Tibial artery (tissue), 4 donors: ENCODE measurements at regions not wholly inside any gene's neighbourhood (a gene's known extent, or its start where the extent isn't known, plus 50 kb on each side); places are given as distances from the start of the nearest gene placed in this dataset.

Source experiments
- DNase-seq, 2 donors: peaks; one replicate each; pipeline ENCODE4 v3.0.0-alpha.2; 2019
- H3K27ac ChIP-seq, 2 donors: fragments of 200-600 bp; sonication (generic) in 1 of 2; 1 replicate in 1 of 2; 2 replicates in 1 of 2; pipeline ENCODE4 v1.5.1; 2018 to 2019; ENCODE audit warnings: mild to moderate bottlenecking in 1 of 2
- H3K27me3 ChIP-seq, 2 donors: fragments of 200-600 bp; sonication (generic) in 1 of 2; one replicate each; pipeline versions ENCODE4 v1.5.1 to v1.6.0; 2016 to 2019
- H3K36me3 ChIP-seq, 3 donors: fragments of 200-600 bp; sonication (generic) in 2 of 3; one replicate each; pipeline ENCODE4 v1.5.1; 2016 to 2019; ENCODE audit warnings: mild to moderate bottlenecking in 2 of 3
- H3K4me1 ChIP-seq, 4 donors: fragments of 200-600 bp; sonication (generic) in 2 of 4; 1 replicate in 3 of 4; 2 replicates in 1 of 4; pipeline ENCODE4 v1.5.1; 2016 to 2019
- H3K4me3 ChIP-seq, 2 donors: fragments of 200-600 bp; sonication (generic) in 1 of 2; 1 replicate in 1 of 2; 2 replicates in 1 of 2; pipeline ENCODE4 v1.5.1; 2018 to 2019; ENCODE audit warnings: mild to moderate bottlenecking in 2 of 2
- H3K9me3 ChIP-seq, 3 donors: fragments of 200-600 bp; sonication (generic) in 1 of 3; one replicate each; pipeline ENCODE4 v1.5.1; 2016 to 2019
- CTCF ChIP-seq, 2 experiments: fragments of 200-600 bp in 1 of 2; fragments of 450-650 bp in 1 of 2; IDR thresholded peaks; one replicate each; pipeline ENCODE4 v1.5.1; 2017 to 2019; ENCODE audit warnings: antibody characterized with exemption in 2 of 2, mild to moderate bottlenecking in 1 of 2, moderate library complexity in 1 of 2
- intact Hi-C: fragments of 100-400 bp; cut with DNase I; formaldehyde crosslinking; loops from one replicate; pipeline ENCODE4 v1.15.0; 2023; ENCODE audit warnings: low total_unique reads

- Histone ChIP-seq H3K36me3 (no peaks in the 10 kb centered on the region), H3K4me3 (no peak overlapping the region), H3K27me3 (peaks cover 0 to 7% of the 10 kb centered on the region in 2 donors), H3K4me1 (no peaks in the 10 kb centered on the region), H3K27ac (no peak overlapping the region), H3K9me3 (no peaks in the 10 kb centered on the region)
- no peak for DNase-seq
- intact Hi-C loops, result no loop called here
- TF ChIP-seq CTCF (IDR thresholded peaks at IDR 0.05), result no peak
Observed at GRCh38 chr10:6642876-6643275, 62.8 kb upstream of the PRKCQ start.

- TF ChIP-seq CTCF (IDR thresholded peaks at IDR 0.05), result no peak
- no peaks in the 10 kb centered on the region for H3K36me3 ChIP-seq
- H3K9me3 ChIP-seq, result no peaks in the 10 kb centered on the region
- no peak overlapping the region for H3K4me3 ChIP-seq
- intact Hi-C loops, result no loop called here
- H3K4me1 ChIP-seq, result no peaks in the 10 kb centered on the region
- H3K27ac ChIP-seq, result no peak overlapping the region
- no peak for DNase-seq
- peaks cover 0 to 4% of the 10 kb centered on the region in 2 donors for H3K27me3 ChIP-seq
Observed at GRCh38 chr10:6640433-6641040, 60.5 kb upstream of the PRKCQ start.

- Histone ChIP-seq H3K9me3 (no peaks in the 10 kb centered on the region), H3K4me3 (no peak overlapping the region), H3K27ac (no peak overlapping the region), H3K36me3 (no peaks in the 10 kb centered on the region), H3K4me1 (no peaks in the 10 kb centered on the region), H3K27me3 (no peaks in the 10 kb centered on the region)
- no peak for DNase-seq
- no peak for TF ChIP-seq CTCF (IDR thresholded peaks at IDR 0.05)
- intact Hi-C loops, result no loop called here
Observed at GRCh38 chr10:6637053-6637452, 57.0 kb upstream of the PRKCQ start.

GRCh38 chr10:6635784-6636183, 55.7 kb upstream of the PRKCQ start:
- H3K36me3 ChIP-seq, result no peaks in the 10 kb centered on the region

More at GRCh38 chr10:6635784-6636183, 55.7 kb upstream of the PRKCQ start:
- Histone ChIP-seq H3K27me3 (no peaks in the 10 kb centered on the region), H3K9me3 (no peaks in the 10 kb centered on the region), H3K27ac (no peak overlapping the region), H3K4me1 (no peaks in the 10 kb centered on the region), H3K4me3 (no peak overlapping the region)
- DNase-seq, result no peak
- intact Hi-C loops, result no loop called here
- no peak for TF ChIP-seq CTCF (IDR thresholded peaks at IDR 0.05)
